Amniotic epithelial cell (primary cell): ENCODE measurements at regions not wholly inside any gene's neighbourhood (a gene's known extent, or its start where the extent isn't known, plus 50 kb on each side); places are given as distances from the start of the nearest gene placed in this dataset.

Experiments used
- DNase-seq: peaks from one replicate; pipeline ENCODE4 v3.0.0-alpha.2; 2010; ENCODE audit warnings: low read depth

GRCh38 chr16:51723036-51723724 is 572.1 kb upstream of the SALL1 start:
- DNase-seq: no peak

DNA sequence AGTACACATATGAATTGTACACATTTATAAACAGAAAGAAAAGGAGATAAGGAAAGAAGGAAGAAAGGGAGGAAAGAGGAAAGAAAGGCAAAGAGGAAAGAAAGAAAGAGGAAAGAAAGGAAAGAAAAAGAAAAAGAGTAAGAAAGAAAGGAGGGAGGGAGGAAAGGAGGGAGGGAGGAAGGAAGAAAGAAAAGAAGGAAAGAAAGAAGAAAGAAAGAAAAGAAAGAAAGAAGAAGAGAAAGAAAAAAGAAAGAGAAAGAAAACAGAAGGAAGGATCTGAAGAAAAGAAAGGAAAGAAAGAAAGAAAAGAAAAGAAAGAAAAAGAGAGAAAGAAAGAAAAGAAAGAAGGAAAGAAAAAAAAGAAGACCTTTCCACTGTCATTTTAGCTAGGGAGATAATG is 571.4 kb upstream of the SALL1 start:
- no peak for DNase-seq

GRCh38 chr16:51719376-51719775 is 568.3 kb upstream of the SALL1 start:
- no peak for DNase-seq

DNA sequence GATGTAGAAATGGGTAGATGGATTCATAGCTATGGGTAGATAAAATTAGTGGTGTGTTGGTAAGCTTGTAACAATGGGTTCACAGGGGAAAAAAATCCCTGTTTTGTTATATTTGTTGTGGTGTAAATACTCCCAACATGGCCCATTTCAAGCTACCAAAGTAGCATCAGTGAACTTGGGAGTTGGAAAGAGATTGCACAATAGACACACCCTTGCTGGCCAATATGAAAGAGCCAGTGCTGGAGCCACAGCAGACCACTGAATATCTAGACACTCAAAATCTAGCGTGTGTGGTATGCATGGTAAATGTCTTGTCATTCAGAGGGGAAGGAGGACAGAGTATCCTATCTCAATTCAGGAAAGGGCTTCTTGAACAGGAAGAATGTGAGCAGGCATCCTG is 565.1 kb upstream of the SALL1 start:
- DNase-seq: no peak

DNA sequence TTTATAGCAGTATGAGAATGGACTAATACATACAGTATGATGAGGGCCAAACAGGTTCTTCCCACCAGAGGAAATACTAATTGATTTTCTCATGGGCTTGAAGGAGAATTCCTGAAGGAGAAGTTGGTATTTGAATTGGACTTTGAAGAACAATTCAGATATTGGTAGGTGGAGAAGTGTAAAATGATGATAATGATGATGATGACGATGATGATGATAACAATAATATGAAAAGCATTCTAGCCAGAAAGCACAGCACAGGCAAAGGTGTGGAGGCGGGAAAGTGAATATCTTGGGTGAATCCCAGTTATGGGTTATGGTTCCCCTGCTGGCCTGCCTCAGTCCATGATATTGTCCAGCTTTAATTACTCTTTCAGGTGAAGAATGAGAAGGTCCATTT is 562.4 kb upstream of the SALL1 start:
- DNase-seq: no peak

- no peak for DNase-seq
Observed at GRCh38 chr16:51710905-51711563, 560.0 kb upstream of the SALL1 start.

DNA sequence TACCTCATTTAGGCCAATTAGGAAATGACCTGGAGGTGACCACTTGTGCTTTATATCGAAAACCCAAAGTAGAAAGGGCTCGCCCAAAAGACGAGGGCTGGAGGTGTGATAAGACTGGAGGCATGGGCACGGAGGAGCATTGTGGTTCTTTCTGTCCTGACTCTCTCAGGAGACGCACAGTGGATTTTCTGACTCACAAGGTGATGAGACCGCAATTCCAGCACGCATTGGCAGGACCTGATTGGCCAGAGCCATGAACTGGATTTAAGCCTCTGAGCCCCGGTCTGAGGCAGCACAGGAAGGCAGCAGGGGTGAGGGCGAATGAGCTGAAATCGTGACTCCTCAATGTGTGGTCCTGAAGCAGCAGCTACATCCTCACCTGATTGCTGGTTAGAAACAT is 559.1 kb upstream of the SALL1 start:
- no peak for DNase-seq

GRCh38 chr16:51708861-51709260 is 557.8 kb upstream of the SALL1 start:
- no peak for DNase-seq

- no peak for DNase-seq
Observed at GRCh38 chr16:51707666-51708065, 556.6 kb upstream of the SALL1 start.

- DNase-seq: no peak
Observed at GRCh38 chr16:51705142-51705541, 554.1 kb upstream of the SALL1 start.

DNA sequence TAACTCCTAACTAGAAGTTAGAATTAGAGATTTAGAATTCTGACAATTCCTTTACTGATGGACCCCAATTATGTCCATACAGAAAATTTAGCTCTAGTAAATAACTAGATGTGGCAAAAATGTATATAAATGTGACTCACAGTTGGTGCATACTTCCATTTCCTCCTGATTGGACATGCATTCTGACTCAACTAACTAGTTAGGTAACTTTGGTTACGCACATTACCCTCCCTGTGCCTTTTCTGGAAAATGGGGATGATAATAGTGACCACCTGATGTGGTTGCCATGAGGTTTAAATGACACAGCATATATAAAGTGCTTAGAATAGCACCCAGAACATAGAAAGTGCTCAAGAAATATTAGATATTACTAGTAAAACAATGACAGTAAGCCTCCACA is 550.0 kb upstream of the SALL1 start:
- DNase-seq: no peak

DNA sequence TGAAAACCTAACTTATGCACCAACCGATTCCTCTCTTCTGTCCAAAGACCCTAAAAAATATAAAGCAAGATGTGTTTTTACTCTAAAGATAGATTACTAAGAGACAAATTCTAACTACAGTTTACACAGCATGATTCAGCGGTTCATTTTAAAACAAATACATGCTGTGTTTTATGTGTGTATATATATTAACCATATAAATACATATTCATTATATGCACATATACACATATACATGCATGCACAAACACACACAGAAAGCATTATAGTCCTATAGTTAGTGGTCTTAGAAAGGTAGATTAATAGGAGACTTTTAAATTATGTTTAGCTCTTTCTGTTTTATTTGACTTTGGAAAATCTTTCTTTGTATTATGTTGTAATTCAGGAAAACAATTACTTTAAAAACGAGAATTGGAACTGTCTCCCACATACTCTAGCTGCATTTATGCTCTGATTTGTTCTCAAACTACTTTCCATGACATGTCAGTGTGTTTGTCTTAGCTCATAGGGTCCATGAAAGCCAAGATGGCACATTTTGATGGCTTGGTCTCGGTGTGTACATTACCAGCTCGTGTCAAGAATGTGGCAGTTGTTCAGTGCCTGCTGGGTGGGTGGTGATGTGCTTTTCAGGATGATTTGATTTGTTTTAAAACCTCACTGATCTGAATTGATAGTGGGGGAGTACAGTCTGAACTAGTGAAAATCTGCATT is 548.8 kb upstream of the SALL1 start:
- no peak for DNase-seq

GRCh38 chr16:51698647-51699046 is 547.6 kb upstream of the SALL1 start:
- DNase-seq: no peak

GRCh38 chr16:51697454-51697853 is 546.4 kb upstream of the SALL1 start:
- no peak for DNase-seq

GRCh38 chr16:51696376-51696775 is 545.3 kb upstream of the SALL1 start:
- DNase-seq: no peak

GRCh38 chr16:51691109-51691508 is 540.0 kb upstream of the SALL1 start:
- no peak for DNase-seq

DNA sequence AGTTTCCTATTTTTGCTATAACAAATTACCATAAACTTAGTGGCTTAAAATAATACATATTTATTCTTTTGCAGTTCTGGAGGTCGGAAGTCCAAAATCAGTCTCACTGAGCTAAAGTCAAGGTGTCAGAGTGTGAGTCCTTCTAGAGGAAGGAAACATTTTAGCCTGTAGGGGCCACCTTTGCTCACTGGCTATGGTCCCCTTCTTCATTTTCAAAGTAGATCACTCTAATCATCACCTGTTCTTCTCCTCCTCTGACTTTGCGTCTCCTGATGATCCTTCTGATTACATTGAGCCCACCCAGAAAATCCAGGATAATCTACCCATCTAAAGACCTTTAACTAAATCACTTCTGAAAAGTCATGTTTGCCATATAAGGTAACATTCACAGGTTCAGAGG is 534.4 kb upstream of the SALL1 start:
- no peak for DNase-seq

DNA sequence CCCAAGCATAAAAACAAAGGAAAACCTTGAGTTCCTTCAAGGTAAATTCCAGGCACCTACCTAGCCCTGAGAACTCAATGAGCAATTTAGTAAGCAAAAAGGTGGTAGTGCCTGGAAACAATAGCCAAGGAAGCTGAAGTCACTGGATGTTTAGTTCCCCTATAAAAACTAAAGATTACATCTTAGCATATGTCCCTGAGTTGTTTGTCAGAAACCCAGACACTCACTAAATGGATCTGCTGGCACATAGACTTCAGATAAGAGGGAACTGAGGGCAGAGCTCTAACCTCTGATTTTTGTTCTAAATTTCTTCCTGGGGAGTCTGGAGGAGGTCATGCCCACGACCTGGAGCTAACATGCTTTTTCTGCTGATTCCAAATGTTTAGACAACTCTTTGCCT is 532.8 kb upstream of the SALL1 start:
- no peak for DNase-seq

DNA sequence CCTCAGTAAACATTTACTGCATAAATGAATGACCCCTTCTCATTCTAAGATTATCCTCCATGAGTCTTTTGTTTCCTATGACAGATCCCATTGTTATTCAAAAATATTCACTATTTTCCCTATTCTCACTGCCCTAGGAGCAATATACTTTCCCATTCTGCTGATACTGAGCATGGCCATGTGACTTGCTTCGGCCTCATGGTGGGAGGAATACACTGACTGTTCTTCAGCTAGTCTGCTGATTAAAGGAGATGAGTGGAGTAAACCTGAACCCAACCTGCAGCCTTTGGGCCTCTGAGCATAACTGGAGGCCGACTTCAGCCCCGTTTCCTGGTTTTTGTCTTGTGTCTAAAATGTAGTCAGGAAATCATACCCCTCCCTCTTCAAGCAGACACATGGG is 531.8 kb upstream of the SALL1 start:
- DNase-seq: no peak

GRCh38 chr16:51674615-51675014 is 523.5 kb upstream of the SALL1 start:
- DNase-seq: no peak

DNA sequence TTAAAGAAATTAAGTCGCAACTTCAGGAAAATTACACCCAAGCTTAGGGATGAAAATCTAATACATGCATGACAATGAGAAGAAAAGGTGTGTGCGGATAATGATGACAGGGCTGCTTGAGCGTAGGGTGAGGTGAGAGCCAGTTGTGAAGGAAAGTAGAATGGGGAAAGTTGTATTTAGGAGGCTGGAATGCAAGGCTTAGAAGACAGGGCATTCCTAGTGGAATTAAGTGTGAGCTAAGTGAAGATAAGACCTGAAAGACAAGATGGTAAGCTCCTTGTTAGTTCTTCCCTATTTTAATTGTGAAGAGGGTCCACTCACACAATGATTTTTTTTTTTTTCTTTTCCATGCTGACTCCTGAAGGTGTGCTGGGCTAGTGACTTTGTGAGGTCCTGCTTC is 519.5 kb upstream of the SALL1 start:
- DNase-seq: no peak

DNA sequence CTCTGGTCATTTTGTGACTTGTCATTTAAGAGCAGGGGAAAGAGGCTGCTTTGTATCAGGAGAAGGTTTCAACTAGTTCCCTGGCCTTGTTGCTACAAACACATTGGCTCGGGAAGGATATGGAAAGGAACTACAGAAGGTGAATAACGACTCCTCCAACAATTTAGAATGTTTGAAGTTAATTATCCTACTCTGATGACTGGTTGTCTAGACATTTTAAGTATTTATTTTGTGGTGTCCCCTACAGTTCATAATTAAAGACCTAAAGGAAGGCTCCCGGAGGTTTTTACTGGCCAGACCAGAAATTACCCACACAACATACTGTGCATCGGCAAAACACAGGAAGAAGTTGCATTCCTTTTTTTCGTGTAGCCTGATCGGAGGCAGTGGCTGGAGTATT is 515.8 kb upstream of the SALL1 start:
- DNase-seq: no peak

DNA sequence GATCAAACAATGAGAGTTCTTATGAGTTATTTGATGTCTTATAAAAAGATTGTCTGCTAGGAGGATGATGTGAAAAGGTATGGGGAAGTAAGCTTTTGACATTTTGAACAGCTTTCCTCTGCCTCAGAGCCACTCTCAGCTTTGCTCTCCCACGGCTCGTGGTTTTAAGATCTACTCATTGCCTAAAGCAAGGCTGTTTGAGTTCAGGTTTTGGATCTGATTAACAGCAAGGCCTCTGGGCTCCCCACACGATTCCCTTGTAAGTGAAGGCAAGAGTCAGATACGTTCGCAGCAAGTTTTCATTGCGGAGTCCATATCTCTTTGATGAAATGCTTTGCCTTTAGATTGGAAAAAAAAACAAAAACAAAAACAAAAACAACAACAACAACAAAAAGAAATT is 515.0 kb upstream of the SALL1 start:
- no peak for DNase-seq
